HG03469 (cell line): ENCODE measurements at regions not wholly inside any gene's neighbourhood (a gene's known extent, or its start where the extent isn't known, plus 50 kb on each side); places are given as distances from the start of the nearest gene placed in this dataset.
"Not testable (repeated sequence)": the region's sequence is repeated elsewhere in the genome, so short reads cannot be mapped to it uniquely, and the experiment has no call there.

Source experiments
- ATAC-seq: cut with Tn5 transposase; IDR thresholded peaks from one replicate; pipeline ENCODE4 v1.9.1; 2021; ENCODE audit warnings: mild to moderate bottlenecking, moderate library complexity, moderate number of reproducible peaks; ENCODE audit not compliant: unreplicated experiment

DNA sequence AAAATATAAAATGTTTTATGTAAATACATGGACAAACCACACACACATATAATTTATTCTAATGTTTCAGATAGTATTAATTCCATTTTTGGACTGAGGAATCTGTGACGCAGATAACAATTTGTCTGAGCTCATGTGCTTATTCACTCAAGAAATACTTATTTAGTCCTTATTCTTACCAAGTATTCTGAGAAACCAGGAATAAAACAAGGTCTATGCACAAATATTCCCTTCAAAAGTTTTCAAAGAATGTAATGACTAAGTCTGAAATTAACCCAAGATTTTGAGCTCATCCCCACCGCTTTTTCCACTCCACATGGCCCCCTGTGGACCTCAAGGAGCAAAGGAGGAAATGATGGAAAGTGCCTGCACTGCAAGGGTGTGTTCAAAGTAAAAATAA, 1022.3 kb downstream of the EFNA5 start:
- ATAC-seq: no peak

DNA sequence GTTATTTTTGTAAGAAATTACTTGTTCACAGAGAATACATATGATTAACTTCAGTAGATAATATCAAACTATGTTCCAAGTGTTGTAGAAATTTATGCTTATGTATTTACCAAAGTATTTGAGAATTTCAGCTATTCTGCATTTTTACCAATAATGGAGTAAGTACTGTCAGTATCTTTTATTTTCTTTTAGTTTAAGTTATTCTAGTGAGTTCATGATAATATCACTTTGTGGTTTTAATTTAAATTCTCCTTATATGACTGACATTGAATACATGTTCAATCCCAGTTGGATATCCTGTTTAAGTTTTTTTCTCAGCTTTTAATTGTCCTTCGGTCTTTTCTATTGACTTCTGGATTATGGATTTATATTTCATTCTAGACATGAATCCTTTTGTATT, 1024.6 kb downstream of the EFNA5 start:
- no peak for ATAC-seq

DNA sequence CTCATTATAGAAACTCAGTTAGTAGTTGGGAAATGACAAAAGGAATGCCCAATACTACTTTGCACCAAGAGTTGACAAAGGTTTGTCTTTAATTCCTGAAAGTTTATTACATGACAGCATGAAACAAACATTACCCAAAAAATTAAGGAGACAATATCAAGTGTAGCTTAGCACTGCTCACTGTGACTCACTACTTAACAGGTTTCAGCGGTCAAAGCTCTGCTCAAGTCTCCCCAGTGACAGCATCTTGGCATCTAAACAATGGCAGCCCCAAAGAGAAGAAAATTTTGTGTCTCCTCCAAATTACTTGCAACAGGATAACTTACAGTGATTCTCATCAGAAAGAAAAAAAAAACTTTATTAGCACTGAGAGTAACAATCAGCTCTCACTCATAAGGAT, 1030.2 kb downstream of the EFNA5 start:
- ATAC-seq: no peak

DNA sequence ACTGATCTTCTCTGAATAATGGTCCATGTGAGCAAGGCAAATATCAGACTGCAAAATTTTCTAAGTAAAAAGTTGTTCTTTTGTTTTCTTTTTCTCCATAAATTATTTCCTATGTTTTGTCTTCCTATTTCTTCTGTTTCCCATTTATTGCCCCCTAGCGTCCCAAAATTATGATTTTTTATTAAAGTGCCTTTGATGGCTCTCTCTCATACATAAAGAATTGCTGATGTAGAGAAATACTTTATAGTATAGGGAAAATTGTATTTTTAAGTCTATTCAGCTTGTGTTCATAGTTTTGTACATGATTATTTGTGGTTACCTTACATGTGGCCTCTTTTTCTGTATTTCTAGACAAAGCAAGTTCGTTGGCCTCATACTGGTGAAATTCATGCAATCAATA, 1031.2 kb downstream of the EFNA5 start:
- ATAC-seq: no peak

DNA sequence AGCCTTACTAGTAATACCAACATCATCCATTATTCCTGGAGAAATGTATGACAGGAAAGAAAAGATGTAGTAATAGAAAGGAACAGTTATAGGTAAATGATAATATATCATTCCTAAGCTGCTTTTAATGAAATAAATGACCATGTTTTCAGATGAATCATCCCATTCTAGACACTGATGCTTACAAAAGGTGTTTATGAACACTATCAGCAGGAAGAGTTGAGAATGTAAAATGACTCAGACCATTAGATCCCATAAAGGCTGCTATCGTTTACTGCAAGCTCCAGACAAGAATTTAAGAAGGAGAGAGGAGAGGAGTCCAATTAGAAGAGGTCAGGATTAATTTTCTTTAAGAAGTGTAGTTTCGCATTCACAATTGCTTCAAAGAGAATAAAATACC, 1033.5 kb downstream of the EFNA5 start:
- ATAC-seq: no peak

DNA sequence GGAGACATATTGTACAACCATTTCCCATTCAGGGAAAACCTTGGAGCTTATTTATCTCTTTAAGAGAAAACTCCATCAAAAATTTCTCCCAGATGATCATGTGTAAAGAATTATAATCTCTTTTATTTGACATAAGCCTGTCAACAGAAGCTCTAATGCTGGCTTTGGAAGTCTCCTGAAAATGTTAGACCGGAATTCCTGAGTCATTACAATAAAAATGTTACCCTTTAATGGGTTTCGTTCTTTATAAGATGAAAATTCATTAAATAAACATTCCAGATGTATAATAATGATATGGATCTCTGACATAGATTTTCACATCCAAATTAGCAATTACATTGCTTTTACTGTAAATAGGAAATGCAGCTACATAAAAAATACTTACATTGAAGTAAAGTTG, 1036.4 kb downstream of the EFNA5 start:
- no peak for ATAC-seq

DNA sequence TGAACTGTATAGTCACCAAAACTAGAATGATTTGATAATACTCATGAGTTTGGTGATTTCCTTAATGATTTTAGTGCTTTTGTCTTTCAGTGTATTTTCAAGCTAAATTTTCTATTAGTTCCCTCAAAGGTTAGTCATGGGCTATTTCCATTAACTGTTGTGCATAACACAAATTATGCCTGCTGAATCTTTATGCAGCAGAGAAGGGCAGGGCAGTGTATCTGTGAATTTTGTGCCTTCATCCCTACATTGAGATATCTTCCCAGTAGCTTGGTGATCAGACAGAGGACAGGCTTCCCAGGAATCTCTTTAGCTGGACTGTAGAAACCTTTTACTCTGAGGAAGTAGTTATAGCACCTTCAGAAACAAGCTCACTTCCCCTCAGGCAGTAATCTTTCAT, 1036.9 kb downstream of the EFNA5 start:
- no peak for ATAC-seq

DNA sequence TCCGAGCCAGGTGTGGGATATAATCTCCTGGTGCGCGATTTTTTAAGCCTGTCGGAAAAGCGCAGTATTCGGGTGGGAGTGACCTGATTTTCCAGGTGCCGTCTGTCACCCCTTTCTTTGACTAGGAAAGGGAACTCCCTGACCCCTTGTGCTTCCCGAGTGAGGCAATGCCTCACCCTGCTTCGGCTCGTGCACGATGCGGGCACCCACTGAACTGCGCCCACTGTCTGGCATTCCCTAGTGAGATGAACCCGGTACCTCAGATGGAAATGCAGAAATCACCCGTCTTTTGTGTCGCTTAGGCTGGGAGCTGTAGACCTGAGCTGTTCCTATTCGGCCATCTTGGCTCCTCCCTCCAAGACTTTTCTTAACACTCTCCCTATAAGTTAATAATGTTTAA, 1042.3 kb downstream of the EFNA5 start:
- not testable (repeated sequence) for ATAC-seq

DNA sequence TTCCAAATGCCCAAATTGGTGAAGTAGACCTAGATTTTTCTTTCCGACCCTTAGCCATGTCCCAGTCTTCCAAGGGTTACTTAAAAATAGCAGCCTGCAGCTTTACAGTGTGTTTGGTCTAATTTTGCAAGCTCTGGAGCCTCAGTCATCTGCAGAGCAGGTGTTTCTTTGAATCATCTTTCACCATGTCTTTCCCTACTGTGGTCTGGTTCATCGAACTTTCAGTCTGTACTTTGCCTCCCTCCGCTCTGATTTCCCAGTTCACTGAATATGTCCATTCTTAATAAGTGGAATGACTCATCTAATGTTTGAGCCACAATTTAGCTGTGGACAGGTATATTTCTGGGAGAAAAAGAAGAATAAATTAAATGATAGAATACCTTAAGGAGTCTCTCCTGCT, 1060.7 kb downstream of the EFNA5 start:
- no peak for ATAC-seq

DNA sequence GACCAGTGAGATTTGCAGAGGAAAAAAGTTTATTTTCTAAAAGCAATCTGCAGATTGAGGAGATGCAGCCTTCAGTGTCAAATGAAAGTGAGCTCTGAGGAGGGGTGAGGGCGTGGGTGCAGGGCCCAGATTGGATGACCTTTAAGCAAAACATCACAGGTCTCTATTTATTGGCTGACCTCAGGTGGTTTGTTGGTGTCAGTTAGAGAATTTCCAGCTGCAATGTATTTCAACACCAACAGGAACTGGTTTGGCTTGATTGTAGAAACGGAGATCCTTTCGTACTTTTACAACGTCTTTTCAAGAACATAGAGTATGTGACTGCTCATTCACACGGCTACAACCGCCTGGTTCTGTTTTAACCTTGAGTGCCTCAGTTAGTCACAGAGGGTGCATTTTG, 1069.1 kb downstream of the EFNA5 start:
- no peak for ATAC-seq

DNA sequence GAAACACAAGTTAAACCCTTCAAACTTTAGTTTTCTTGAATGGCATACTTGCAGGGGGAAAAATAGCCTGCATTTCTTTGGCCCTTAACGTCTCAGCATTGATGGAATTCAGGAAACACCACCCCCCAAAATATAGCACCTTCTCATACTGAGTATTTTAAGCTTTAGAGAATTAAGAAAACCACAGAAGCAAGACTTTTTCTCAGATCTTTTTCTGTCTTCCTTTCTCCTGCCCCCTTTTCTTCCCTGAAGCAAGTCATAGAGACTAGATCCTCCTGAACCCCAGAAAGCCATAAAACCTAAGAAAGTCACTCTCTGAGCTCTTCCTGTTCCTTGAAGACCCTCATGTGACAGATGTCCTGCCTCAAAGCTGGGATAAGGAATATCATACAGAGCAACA, 1069.9 kb downstream of the EFNA5 start:
- no peak for ATAC-seq

DNA sequence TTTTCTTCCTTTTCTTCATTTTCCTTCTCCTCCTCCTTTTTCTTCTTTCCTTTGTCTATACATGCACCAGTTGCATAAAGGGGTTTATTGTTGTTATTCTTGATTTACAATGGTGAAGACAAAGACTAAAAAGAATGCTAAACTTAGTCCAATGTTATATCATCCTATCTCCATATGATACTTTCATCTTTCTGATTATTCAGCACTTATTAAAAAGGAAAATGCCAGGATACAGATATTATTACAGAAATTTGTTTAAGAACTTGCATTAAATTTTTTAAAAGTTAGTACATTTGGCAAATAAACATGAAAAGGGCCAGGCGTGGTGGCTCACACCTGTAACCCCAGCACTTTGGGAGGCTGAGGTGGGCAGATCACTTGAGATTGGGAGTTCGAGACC, 1074.9 kb downstream of the EFNA5 start:
- ATAC-seq: no peak

DNA sequence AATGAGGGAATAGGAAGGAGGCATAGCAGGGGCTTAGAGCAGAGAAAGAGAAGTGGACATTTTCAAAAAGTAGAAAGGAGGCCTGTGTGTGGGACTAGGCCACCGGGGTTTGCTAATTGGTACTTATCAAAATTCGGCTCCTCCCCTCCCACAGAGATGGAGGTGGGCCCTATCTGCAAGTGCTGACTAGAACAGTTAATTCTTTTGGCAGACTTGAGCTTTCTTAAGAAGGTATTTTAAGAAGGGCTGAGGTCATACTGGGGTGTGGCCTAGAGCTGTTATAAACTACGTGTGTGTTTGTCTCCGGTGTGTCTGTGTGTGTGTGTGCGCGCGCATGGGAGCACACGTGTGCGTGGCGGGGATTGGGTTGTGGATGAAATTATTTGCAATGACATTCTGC, 1086.5 kb downstream of the EFNA5 start:
- ATAC-seq: no peak

DNA sequence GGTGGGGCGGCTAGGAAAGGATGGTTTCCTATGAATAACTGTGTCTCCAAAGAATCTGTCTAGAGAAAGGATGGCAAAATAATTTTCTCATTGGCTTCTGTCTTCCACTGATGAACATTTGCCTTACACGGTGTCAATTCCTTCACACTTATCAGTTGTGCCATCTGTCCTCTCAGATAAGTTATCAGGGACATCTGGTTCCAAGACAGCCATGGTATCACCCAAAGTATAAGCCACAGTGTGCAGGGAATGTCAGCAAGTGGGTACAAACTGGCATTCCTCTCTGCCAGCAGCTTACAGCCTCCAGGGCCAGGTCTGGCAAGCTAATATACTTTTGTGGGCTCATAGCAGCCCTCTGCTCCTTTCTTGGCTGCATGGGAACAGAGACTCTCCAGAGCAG, 1092.0 kb downstream of the EFNA5 start:
- ATAC-seq: no peak

DNA sequence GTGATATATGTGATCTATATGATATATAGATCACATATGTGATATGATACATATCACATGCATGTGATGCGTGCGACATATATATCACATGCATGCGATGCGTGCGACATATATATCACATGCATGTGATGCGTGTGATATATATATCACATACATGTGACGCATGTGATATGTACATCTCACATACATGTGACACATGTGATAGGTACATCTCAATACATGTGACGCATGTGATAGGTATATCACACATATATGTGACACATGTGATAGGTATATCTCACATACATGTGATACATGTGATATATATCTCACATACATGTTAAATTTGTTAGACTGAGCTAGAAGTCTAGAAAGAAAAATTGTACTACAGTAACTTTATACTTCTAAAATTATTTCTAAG, 1095.9 kb downstream of the EFNA5 start:
- no peak for ATAC-seq

DNA sequence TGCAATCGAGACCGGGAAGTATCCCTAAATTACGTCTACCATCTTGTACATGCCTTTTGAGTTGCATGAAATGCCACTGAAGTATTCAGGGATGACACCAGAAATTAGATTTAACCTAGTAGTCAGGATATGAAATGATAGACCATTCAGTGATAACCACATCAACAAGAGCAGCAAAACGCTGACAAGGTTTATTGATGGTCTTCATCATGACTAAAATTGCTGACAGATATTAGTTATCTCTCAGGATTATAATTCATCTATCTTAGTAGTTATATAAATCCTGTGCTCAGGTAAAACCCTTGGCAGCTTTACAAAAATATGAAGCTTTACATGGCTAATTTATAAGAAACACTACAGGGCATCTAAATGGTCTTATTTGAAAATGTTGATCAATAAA, 1104.7 kb downstream of the EFNA5 start:
- ATAC-seq: no peak

DNA sequence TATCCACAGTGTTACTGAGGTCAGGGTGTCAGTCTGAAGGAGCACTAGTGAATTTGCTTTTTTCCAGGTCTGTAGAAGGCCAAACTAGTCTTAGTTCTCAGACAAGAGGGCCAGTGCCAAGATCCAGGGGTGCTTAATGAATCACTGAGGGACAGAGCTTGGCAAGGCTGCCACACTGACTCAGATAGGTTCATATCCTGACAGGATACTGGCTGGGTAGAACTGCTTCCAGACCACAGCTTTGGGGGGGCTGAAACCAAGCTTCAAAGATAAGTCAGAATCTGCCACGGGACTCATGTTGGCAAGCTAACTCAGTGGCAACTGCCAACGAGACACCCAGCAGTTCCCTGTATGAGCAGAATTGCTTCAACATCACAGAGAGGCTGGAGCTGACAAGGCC, 1125.4 kb downstream of the EFNA5 start:
- no peak for ATAC-seq

DNA sequence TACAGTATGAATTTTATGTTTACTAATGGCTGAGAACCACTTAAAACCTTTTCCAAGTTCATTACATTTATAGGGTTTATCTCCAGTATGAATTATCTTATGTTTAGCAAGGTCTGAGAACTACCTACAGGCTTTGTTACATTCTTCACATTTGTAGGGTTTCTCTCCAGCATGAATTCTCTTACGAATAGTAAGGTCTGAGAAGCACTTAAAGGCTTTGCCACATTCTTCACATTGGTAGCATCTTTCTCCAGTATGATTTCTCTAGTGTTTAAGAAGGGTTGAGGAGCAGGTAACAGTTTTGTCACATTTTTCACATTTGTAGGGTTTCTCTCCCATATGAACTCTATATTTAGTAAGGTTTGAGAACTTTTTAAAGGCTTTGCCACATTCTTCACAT, 1127.4 kb downstream of the EFNA5 start:
- ATAC-seq: no peak

DNA sequence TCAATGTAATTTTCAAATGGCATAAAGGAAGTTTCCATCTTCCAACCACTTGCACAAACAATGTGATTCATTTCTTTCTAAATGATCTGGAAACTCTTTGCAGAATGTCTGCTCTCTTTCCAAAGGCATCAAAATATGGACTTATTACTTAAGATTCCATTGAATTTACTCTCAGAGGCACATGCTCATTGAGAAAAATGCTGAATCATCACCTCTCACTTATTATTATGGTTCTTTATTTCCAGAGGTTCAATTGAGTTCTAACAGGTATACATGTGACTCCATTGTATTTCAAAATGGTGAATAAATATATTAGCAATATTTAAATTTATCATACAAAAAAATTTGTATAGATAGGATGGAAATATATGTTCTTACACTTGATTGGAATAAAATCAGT, 1140.6 kb downstream of the EFNA5 start:
- no peak for ATAC-seq

DNA sequence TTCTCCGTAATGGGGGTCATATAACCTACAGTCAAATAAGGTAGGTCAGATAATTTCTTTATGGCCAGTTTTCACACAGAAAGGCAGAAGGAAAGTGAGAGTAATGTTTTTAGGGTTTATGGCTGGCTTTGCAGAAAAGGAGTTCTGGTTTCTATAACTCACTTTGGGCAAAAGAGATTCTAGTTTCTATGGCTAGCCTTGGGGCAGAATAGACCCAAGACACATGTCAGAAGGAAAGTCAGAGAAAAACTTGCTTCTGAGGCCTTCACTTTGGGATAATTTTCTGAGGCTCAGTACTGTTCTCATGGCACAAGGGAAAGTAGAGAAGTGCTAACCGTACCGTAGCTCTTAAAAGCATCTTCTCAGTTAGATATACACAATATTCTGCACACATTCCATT, 1145.3 kb downstream of the EFNA5 start:
- ATAC-seq: no peak

DNA sequence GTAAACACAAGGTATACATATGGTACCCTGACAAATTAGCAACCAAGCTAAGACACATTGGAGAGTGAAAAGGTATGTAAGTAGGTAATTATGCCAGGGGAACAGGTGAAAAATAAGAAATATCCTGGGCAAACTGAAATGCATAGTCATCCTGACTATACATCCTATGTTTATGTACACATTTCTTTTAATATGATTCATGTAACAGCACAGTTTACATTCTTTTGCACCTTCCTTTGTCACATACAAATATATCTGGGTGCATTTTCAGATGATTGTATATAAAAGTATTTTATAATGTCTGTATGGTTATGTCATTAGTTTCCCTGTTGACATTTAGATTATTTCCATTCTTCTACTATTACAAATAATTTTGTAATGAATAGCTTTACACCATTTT, 1146.9 kb downstream of the EFNA5 start:
- ATAC-seq: no peak

DNA sequence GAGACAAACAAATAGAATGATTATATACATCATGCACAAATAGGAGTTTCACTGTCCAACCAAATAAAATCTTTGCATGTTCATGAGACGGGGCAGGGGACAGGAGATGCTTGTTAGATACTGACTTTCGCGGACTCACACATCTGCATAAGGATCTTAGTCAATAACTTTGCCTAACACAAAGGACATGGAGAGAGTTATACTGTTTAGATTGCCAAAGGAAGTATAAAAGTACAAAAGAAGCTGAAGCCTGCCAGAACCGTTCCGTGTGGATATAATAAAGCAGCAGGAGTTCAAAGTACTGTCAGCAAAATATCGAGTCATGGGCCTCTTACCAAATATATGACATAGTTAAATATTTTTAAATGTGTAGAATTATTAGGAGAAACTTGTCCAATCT, 1148.4 kb downstream of the EFNA5 start:
- no peak for ATAC-seq

DNA sequence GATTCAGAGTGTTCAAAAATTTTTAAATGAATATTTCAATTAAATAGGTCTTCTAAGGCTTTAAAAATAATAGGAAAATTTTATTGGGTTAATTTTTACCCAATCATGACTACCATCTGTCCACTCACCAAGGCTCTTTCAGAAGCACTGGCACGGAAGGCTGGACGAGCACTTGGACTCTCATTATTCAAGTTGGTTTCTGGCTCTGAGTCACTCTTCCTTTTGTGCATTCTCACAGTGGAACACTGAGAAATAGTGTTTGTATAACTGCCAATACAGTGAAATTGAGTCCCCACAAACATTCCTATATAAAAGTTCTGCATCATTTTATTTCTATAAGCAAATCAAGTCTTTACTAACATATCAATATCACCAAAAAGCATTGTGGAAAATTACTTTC, 1149.0 kb downstream of the EFNA5 start:
- ATAC-seq: no peak

DNA sequence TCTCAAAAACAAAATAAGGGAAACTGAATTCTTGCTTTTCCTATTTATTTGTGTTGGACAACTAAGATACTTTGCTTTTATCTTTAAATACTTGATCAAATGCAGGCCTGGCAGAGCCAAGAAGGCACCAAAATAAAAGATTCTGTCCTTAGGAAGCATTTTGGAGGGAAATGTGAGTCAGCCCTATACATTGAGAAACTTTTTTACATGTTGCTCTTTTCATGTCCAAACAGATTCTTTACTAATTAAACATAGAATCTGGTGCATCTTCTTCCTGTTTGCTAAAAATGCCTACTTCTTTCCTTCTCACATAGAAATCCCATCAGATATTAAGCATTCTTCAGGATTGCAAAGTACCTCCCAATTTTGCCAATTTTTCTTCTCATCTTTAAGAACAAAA, 1160.4 kb downstream of the EFNA5 start:
- ATAC-seq: no peak
